C4-2B (cell line): ENCODE measurements at regions not wholly inside any gene's neighbourhood (a gene's known extent, or its start where the extent isn't known, plus 50 kb on each side); places are given as distances from the start of the nearest gene placed in this dataset.

ENCODE experiments used
- CTCF ChIP-seq: fragments of 450-650 bp; conservative IDR thresholded peaks from 2 replicates; pipeline ENCODE4 v1.5.1; 2017; ENCODE audit warnings: mild to moderate bottlenecking
- ZFX ChIP-seq: fragments of 450-650 bp; IDR thresholded peaks from 2 replicates; pipeline ENCODE4 v1.6.1; 2017

GRCh38 chr5:125130591-125130990 lies 384.2 kb upstream of the ZNF608 start:
- no peak for TF ChIP-seq CTCF
- no peak for TF ChIP-seq ZFX
